GM23248 (cell line): ENCODE measurements at regions not wholly inside any gene's neighbourhood (a gene's known extent, or its start where the extent isn't known, plus 50 kb on each side); places are given as distances from the start of the nearest gene placed in this dataset.

Experiments
- EZH2 ChIP-seq: fragments of 200-600 bp; sonication (generic); IDR thresholded peaks from 2 replicates; pipeline ENCODE4 v1.6.1; 2018; ENCODE audit warnings: antibody characterized with exemption, mild to moderate bottlenecking; ENCODE audit not compliant: insufficient read depth, poor library complexity, severe bottlenecking
- EZH2phosphoT487 ChIP-seq: fragments of 200-600 bp; sonication (generic); IDR thresholded peaks from 2 replicates; pipeline ENCODE4 v1.6.1; 2018; ENCODE audit warnings: antibody characterized with exemption, moderate library complexity, mild to moderate bottlenecking, low read depth; ENCODE audit not compliant: insufficient read depth

DNA sequence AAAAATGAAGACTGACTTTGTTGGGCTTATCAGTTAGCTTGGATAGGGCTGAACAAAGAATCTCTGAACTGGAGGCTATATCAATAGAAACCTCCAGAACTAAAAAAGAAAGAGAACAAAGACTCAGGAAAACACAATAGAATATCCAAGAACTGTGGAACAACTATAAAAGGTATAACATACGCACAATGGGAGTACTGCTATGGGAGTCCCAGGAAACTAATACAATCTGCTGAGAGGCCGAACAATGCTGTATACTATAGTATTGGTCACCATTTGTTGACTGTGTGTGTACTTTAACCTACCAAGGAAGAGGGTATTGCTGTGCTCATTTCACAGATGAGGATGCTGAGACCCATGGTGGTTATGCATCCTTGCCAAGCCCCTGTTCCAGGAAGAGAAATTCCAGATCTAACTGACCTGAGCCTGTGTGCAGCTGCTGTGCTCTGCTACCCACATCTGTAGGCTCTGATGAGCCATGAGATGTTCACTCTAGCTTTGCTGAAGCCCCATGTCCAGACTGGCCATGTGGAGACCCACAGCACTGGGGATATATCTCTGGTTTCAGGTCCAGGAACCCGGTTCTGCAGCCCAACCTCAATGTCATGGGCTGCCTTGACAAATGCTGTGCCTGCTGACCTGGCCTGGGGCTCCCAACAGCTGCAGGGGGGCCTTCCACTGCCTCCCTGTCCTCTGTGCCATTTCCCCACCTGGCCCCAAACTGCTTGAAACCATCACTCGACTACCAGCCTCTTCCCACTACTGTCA, 254.3 kb upstream of the TNRC6C start:
- TF ChIP-seq EZH2phosphoT487, result no peak
- TF ChIP-seq EZH2, result no peak
